ENCODE measurements at regions not wholly inside any gene's neighbourhood (a gene's known extent, or its start where the extent isn't known, plus 50 kb on each side); places are given as distances from the start of the nearest gene placed in this dataset.
A peak's percentile ranks its signal among the peaks of the same experiment; 100 is the strongest.

GRCh38 chr17:77432742-77433141 is 292.0 kb downstream of the SEC14L1 start:
- Histone ChIP-seq H3K4me1 (ENCODE audit: control insufficient read depth in 1 of 2, insufficient read depth in 2 of 2, low read length in 2 of 2) (no peaks in the 10 kb centered on the region), H3K4me3 (ENCODE audit: low read length in 2 of 2) (no peak overlapping the region), H3K27me3 (ENCODE audit: control insufficient read depth in 1 of 2, insufficient read depth in 2 of 2, low read length in 1 of 2) (no peaks in the 10 kb centered on the region), H3K27ac (ENCODE audit: low read depth in 1 of 2, low read length in 2 of 2) (no peak overlapping the region), H3K9me3 (ENCODE audit: control insufficient read depth, low read length) (no peaks in the 10 kb centered on the region), H3K36me3 (ENCODE audit: control insufficient read depth in 1 of 2, insufficient read depth in 2 of 2, low read length in 1 of 2) (no peaks in the 10 kb centered on the region)
- DNase-seq: no peak
- no peak for ATAC-seq (ENCODE audit: low FRiP score)
- intact Hi-C loops (cut with DNase I): loop anchor here in 1 of 2 donors (5.0 kb wide), 1 partner anchor 45 kb away; no protein-coding TSS in a partner anchor
- WGBS, 2 donors: 86 to 87% methylated on average over 10 of the region's 10 CpGs

- 69 to 77% methylated on average over 27 of the region's 27 CpGs for WGBS, 2 donors
- Histone ChIP-seq H3K36me3 (ENCODE audit: control insufficient read depth in 1 of 2, insufficient read depth in 2 of 2, low read length in 1 of 2) (no peaks in the 10 kb centered on the region), H3K4me3 (ENCODE audit: low read length in 2 of 2) (no peak overlapping the region), H3K4me1 (ENCODE audit: control insufficient read depth in 1 of 2, insufficient read depth in 2 of 2, low read length in 2 of 2) (no peaks in the 10 kb centered on the region), H3K9me3 (ENCODE audit: control insufficient read depth, low read length) (no peaks in the 10 kb centered on the region), H3K27ac (ENCODE audit: low read depth in 1 of 2, low read length in 2 of 2) (no peak overlapping the region), H3K27me3 (ENCODE audit: control insufficient read depth in 1 of 2, insufficient read depth in 2 of 2, low read length in 1 of 2) (no peaks in the 10 kb centered on the region)
- intact Hi-C loops (cut with DNase I): loop anchor here in 1 of 2 donors (5.0 kb wide), 1 partner anchor 44 kb away; no protein-coding TSS in a partner anchor
- DNase-seq (no peak), ATAC-seq (ENCODE audit: low FRiP score) (no peak)
Measured at GRCh38 chr17:77433385-77434135, 292.8 kb downstream of the SEC14L1 start.

GRCh38 chr17:77434136-77435114 is 293.7 kb downstream of the SEC14L1 start:
- 94% methylated on average over 26 of the region's 26 CpGs for WGBS, 2 donors
- no peaks in the 10 kb centered on the region for H3K9me3 ChIP-seq (ENCODE audit: control insufficient read depth, low read length)
- no peaks in the 10 kb centered on the region for H3K4me1 ChIP-seq (ENCODE audit: control insufficient read depth in 1 of 2, insufficient read depth in 2 of 2, low read length in 2 of 2)
- no peak overlapping the region for H3K4me3 ChIP-seq (ENCODE audit: low read length in 2 of 2)
- DNase-seq (no peak), ATAC-seq (ENCODE audit: low FRiP score) (no peak)
- H3K27ac ChIP-seq (ENCODE audit: low read depth in 1 of 2, low read length in 2 of 2): no peak overlapping the region
- H3K36me3 ChIP-seq (ENCODE audit: control insufficient read depth in 1 of 2, insufficient read depth in 2 of 2, low read length in 1 of 2): no peaks in the 10 kb centered on the region
- no peaks in the 10 kb centered on the region for H3K27me3 ChIP-seq (ENCODE audit: control insufficient read depth in 1 of 2, insufficient read depth in 2 of 2, low read length in 1 of 2)
- intact Hi-C loops (cut with DNase I): loop anchor here in 1 of 2 donors (5.0 kb wide), 1 partner anchor 43 kb away; no protein-coding TSS in a partner anchor

GRCh38 chr17:77435272-77436057 is 294.7 kb downstream of the SEC14L1 start:
- no peaks in the 10 kb centered on the region for H3K9me3 ChIP-seq (ENCODE audit: control insufficient read depth, low read length)
- WGBS, 2 donors: 64 to 73% methylated on average over 24 of the region's 24 CpGs
- H3K4me1 ChIP-seq (ENCODE audit: control insufficient read depth in 1 of 2, insufficient read depth in 2 of 2, low read length in 2 of 2): no peaks in the 10 kb centered on the region
- DNase-seq: no peak
- no peaks in the 10 kb centered on the region for H3K27me3 ChIP-seq (ENCODE audit: control insufficient read depth in 1 of 2, insufficient read depth in 2 of 2, low read length in 1 of 2)
- no peak overlapping the region for H3K4me3 ChIP-seq (ENCODE audit: low read length in 2 of 2)
- no peaks in the 10 kb centered on the region for H3K36me3 ChIP-seq (ENCODE audit: control insufficient read depth in 1 of 2, insufficient read depth in 2 of 2, low read length in 1 of 2)
- no peak for ATAC-seq (ENCODE audit: low FRiP score)
- no peak overlapping the region for H3K27ac ChIP-seq (ENCODE audit: low read depth in 1 of 2, low read length in 2 of 2)
- intact Hi-C loops (cut with DNase I): no loop called here

DNA sequence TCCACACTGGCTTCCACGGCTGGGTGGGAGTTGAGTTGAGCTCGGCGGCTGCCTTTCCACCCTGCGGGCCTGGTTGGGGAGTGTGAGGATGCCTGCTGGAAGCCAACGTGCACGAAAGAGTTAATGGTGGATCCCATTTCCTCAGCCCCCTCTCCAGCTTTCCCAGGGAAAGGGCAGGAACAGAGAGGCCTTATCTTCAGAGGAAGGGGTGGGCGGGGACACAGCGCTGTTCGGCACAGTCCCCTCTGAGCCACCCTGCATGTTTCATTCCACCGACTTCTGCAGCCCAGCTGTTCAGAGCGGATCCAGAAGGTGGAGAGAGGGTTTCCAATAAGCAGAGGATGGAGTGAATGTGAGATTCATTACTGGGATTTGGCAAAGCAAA is 295.3 kb downstream of the SEC14L1 start:
- H3K4me1 ChIP-seq (ENCODE audit: control insufficient read depth in 1 of 2, insufficient read depth in 2 of 2, low read length in 2 of 2): no peaks in the 10 kb centered on the region
- DNase-seq (no peak), ATAC-seq (ENCODE audit: low FRiP score) (no peak)
- H3K9me3 ChIP-seq (ENCODE audit: control insufficient read depth, low read length): no peaks in the 10 kb centered on the region
- WGBS, 2 donors: 7 to 14% methylated on average over 11 of the region's 11 CpGs
- no peaks in the 10 kb centered on the region for H3K27me3 ChIP-seq (ENCODE audit: control insufficient read depth in 1 of 2, insufficient read depth in 2 of 2, low read length in 1 of 2)
- intact Hi-C loops (cut with DNase I): no loop called here
- no peaks in the 10 kb centered on the region for H3K36me3 ChIP-seq (ENCODE audit: control insufficient read depth in 1 of 2, insufficient read depth in 2 of 2, low read length in 1 of 2)
- H3K27ac ChIP-seq (ENCODE audit: low read depth in 1 of 2, low read length in 2 of 2): no peak overlapping the region
- no peak overlapping the region for H3K4me3 ChIP-seq (ENCODE audit: low read length in 2 of 2)

- no peak for ATAC-seq (ENCODE audit: low FRiP score)
- intact Hi-C loops (cut with DNase I): no loop called here
- no peak overlapping the region for H3K27ac ChIP-seq (ENCODE audit: low read depth in 1 of 2, low read length in 2 of 2)
- H3K4me3 ChIP-seq (ENCODE audit: low read length in 2 of 2): no peak overlapping the region
- no peaks in the 10 kb centered on the region for H3K27me3 ChIP-seq (ENCODE audit: control insufficient read depth in 1 of 2, insufficient read depth in 2 of 2, low read length in 1 of 2)
- H3K36me3 ChIP-seq (ENCODE audit: control insufficient read depth in 1 of 2, insufficient read depth in 2 of 2, low read length in 1 of 2): no peaks in the 10 kb centered on the region
- no peaks in the 10 kb centered on the region for H3K9me3 ChIP-seq (ENCODE audit: control insufficient read depth, low read length)
- WGBS, 2 donors: 74 to 78% methylated on average over 11 of the region's 11 CpGs
- no peak for DNase-seq
- no peaks in the 10 kb centered on the region for H3K4me1 ChIP-seq (ENCODE audit: control insufficient read depth in 1 of 2, insufficient read depth in 2 of 2, low read length in 2 of 2)
Measured at GRCh38 chr17:77436481-77436880, 295.7 kb downstream of the SEC14L1 start.

GRCh38 chr17:77437017-77437416 is 296.2 kb downstream of the SEC14L1 start:
- no peaks in the 10 kb centered on the region for H3K36me3 ChIP-seq (ENCODE audit: control insufficient read depth in 1 of 2, insufficient read depth in 2 of 2, low read length in 1 of 2)
- H3K4me3 ChIP-seq (ENCODE audit: low read length in 2 of 2): no peak overlapping the region
- peak in 1 of 2 donors; percentile 75 for DNase-seq
- intact Hi-C loops (cut with DNase I): no loop called here
- H3K9me3 ChIP-seq (ENCODE audit: control insufficient read depth, low read length): no peaks in the 10 kb centered on the region
- no peak overlapping the region for H3K27ac ChIP-seq (ENCODE audit: low read depth in 1 of 2, low read length in 2 of 2)
- H3K4me1 ChIP-seq (ENCODE audit: control insufficient read depth in 1 of 2, insufficient read depth in 2 of 2, low read length in 2 of 2): no peaks in the 10 kb centered on the region
- 64 to 68% methylated on average over 10 of the region's 10 CpGs for WGBS, 2 donors
- H3K27me3 ChIP-seq (ENCODE audit: control insufficient read depth in 1 of 2, insufficient read depth in 2 of 2, low read length in 1 of 2): no peaks in the 10 kb centered on the region
- no peak for ATAC-seq (ENCODE audit: low FRiP score)

- Histone ChIP-seq H3K27ac (ENCODE audit: low read depth in 1 of 2, low read length in 2 of 2) (no peak overlapping the region), H3K27me3 (ENCODE audit: control insufficient read depth in 1 of 2, insufficient read depth in 2 of 2, low read length in 1 of 2) (no peaks in the 10 kb centered on the region), H3K36me3 (ENCODE audit: control insufficient read depth in 1 of 2, insufficient read depth in 2 of 2, low read length in 1 of 2) (no peaks in the 10 kb centered on the region), H3K4me1 (ENCODE audit: control insufficient read depth in 1 of 2, insufficient read depth in 2 of 2, low read length in 2 of 2) (no peaks in the 10 kb centered on the region), H3K9me3 (ENCODE audit: control insufficient read depth, low read length) (no peaks in the 10 kb centered on the region), H3K4me3 (ENCODE audit: low read length in 2 of 2) (no peak overlapping the region)
- 92 to 95% methylated on average over 12 of the region's 12 CpGs for WGBS, 2 donors
- DNase-seq (no peak), ATAC-seq (ENCODE audit: low FRiP score) (no peak)
- intact Hi-C loops (cut with DNase I): no loop called here
Measured at GRCh38 chr17:77437747-77438146, 297.0 kb downstream of the SEC14L1 start.
